Neural progenitor cell (in vitro differentiated cells): ENCODE measurements at regions not wholly inside any gene's neighbourhood (a gene's known extent, or its start where the extent isn't known, plus 50 kb on each side); places are given as distances from the start of the nearest gene placed in this dataset.

Experiments used
- EZH2 ChIP-seq: fragments of 200-600 bp; sonication (generic); IDR thresholded peaks from 2 replicates; pipeline ENCODE4 v1.6.1; 2017; ENCODE audit warnings: antibody characterized with exemption, mild to moderate bottlenecking, moderate library complexity
- TF ChIP-seq, protein P1 (sequence below): fragments of 200-600 bp; sonication (generic); IDR thresholded peaks from 2 replicates; pipeline ENCODE4 v1.5.1; 2017; ENCODE audit warnings: antibody characterized with exemption, mild to moderate bottlenecking

- TF ChIP-seq EZH2 = no peak
- TF ChIP-seq, protein P1, sequence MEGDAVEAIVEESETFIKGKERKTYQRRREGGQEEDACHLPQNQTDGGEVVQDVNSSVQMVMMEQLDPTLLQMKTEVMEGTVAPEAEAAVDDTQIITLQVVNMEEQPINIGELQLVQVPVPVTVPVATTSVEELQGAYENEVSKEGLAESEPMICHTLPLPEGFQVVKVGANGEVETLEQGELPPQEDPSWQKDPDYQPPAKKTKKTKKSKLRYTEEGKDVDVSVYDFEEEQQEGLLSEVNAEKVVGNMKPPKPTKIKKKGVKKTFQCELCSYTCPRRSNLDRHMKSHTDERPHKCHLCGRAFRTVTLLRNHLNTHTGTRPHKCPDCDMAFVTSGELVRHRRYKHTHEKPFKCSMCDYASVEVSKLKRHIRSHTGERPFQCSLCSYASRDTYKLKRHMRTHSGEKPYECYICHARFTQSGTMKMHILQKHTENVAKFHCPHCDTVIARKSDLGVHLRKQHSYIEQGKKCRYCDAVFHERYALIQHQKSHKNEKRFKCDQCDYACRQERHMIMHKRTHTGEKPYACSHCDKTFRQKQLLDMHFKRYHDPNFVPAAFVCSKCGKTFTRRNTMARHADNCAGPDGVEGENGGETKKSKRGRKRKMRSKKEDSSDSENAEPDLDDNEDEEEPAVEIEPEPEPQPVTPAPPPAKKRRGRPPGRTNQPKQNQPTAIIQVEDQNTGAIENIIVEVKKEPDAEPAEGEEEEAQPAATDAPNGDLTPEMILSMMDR = no peak
Observed at GRCh38 chr14:25836636-25837035, 761.2 kb downstream of the NOVA1 start.
